ENCODE measurements at regions not wholly inside any gene's neighbourhood (a gene's known extent, or its start where the extent isn't known, plus 50 kb on each side); places are given as distances from the start of the nearest gene placed in this dataset.

GRCh38 chr5:104400941-104401340 is 838.4 kb upstream of the NUDT12 start:
- no peak for TF ChIP-seq CTCF (IDR thresholded peaks at IDR 0.05)
- no peak for TF ChIP-seq POLR2A (IDR thresholded peaks at IDR 0.05)
- no peak for TF ChIP-seq POLR2AphosphoS5 (IDR thresholded peaks at IDR 0.05)
- TF ChIP-seq EP300 (IDR thresholded peaks at IDR 0.05), result no peak

All from stomach (tissue), 4 donors.